ENCODE measurements at regions not wholly inside any gene's neighbourhood (a gene's known extent, or its start where the extent isn't known, plus 50 kb on each side); places are given as distances from the start of the nearest gene placed in this dataset.

GRCh38 chr1:4599951-4600481, 54.4 kb upstream of the AJAP1 start:
- DNase-seq (ENCODE audit: low read depth in 2 of 3, low spot score in 1 of 3) = no peak

GRCh38 chr1:4600615-4601460, 53.6 kb upstream of the AJAP1 start:
- DNase-seq (ENCODE audit: low read depth in 2 of 3, low spot score in 1 of 3) = no peak

- no peak for DNase-seq (ENCODE audit: low read depth in 2 of 3, low spot score in 1 of 3)
These were observed 52.5 kb upstream of the AJAP1 start for GRCh38 chr1:4601941-4602340.

GRCh38 chr1:4602462-4603294, 51.7 kb upstream of the AJAP1 start:
- DNase-seq (ENCODE audit: low read depth in 2 of 3, low spot score in 1 of 3) = no peak

GRCh38 chr1:4603295-4604110, 50.9 kb upstream of the AJAP1 start:
- DNase-seq (ENCODE audit: low read depth in 2 of 3, low spot score in 1 of 3) = no peak

Measured in stimulated activated CD4-positive, alpha-beta T cell treated with anti-CD3 and anti-CD28 coated beads, Interleukin-12 subunit alpha, Interleukin-12 subunit beta, amount 100 ng/mL, for 48 hours (primary cell).